A673 (cell line): ENCODE measurements at regions not wholly inside any gene's neighbourhood (a gene's known extent, or its start where the extent isn't known, plus 50 kb on each side); places are given as distances from the start of the nearest gene placed in this dataset.

Experiments
- CTCF ChIP-seq: fragments of 300-800, 200-600 bp; sonication (generic); conservative IDR thresholded peaks from 2 replicates; pipeline ENCODE4 v1.5.1; 2017; ENCODE audit warnings: low read depth, mild to moderate bottlenecking, antibody characterized with exemption, low read length, moderate library complexity, mixed read lengths
- EZH2 ChIP-seq: fragments of 200-600 bp; sonication (generic); IDR thresholded peaks from 2 replicates; pipeline ENCODE4 v1.6.1; 2017; ENCODE audit warnings: borderline replicate concordance, low read depth, mild to moderate bottlenecking, mixed read lengths, antibody characterized with exemption, low read length; ENCODE audit not compliant: poor library complexity, severe bottlenecking

GRCh38 chr16:55242667-55243066 is 81.3 kb upstream of the IRX6 start:
- TF ChIP-seq CTCF (0 out of 2 replicates have a peak, but pooled peaks have one; percentile 11), EZH2 (no peak)
